Umbilical cord (tissue), 1 donor: ENCODE measurements at regions not wholly inside any gene's neighbourhood (a gene's known extent, or its start where the extent isn't known, plus 50 kb on each side); places are given as distances from the start of the nearest gene placed in this dataset.

Experiments
- DNase-seq: peaks from one replicate; pipeline ENCODE4 v3.0.0-alpha.2; 2015; ENCODE audit warnings: low spot score

- DNase-seq: peak; percentile 34
Measured at GRCh38 chr7:46256870-46257661, 336.0 kb upstream of the IGFBP3 start.

- DNase-seq: peak; percentile 13
Measured at GRCh38 chr7:46253520-46253919, 332.4 kb upstream of the IGFBP3 start.

DNA sequence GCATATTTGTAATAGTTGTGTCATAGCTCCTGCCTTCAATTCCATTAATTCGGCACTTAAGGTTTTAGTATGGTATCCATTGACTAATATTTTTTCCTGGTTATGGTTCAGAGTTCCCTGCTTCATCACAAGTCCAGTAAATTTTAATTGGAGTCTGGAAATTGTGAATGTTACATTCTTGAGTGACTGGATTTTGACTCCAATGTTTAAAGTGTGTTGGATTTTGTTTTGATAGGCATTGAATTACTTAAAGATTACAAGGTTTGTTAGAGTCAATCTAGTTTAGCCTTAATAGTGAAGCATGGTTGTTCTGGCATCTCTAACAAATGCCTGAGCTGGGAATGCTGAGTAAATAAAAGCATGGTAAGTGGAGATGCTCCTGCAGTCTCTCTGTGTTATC is 326.6 kb upstream of the IGFBP3 start:
- DNase-seq: peak; percentile 9

DNA sequence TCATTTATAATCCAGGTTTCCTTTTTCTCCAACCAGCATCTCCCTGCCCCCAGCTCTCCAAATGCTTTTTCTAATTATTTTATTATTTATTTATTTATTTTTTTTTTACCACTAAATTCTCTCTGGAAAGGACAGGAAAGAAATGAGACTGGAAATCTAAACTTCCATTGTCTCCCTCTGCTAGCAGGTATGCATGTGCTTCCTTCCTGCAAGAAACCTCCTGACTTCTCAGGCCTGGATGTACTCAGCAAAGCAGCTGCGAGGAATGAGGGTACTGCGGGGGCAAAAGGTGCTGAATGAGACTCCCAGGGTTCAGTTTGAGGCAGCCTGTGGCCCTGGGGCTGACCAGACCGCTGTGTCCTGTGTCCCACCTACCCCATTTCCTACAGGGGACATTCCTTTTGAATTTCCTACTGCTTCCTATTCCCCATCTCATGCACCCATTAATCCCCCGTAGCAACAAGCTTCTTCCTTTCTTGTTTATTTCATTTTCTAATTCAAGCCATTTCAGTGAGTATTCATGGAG is 324.6 kb upstream of the IGFBP3 start:
- DNase-seq: no peak

- DNase-seq: no peak
Measured at GRCh38 chr7:46244757-46245156, 323.7 kb upstream of the IGFBP3 start.

DNA sequence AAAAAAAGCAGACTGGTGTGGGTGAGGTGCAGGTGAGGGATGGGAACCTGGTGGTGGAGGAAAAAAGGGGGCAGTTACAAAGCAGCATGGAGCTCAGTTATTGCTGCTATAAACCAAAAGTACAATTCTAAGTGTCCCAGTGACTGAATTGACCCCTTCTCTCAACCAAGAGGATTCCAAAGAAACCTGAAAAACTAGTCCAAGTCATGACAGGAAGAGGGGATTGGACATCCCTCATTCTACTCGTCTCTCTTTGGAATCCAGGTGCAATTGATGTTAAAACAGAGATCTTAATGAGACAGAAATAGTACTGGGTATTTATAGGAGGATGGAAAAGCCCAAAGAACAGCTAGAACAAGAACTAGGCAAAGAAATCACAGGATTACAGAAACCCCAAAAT is 322.3 kb upstream of the IGFBP3 start:
- DNase-seq: no peak

- no peak for DNase-seq
Measured at GRCh38 chr7:46239846-46240245, 318.8 kb upstream of the IGFBP3 start.

GRCh38 chr7:46237466-46237865 is 316.4 kb upstream of the IGFBP3 start:
- no peak for DNase-seq

DNA sequence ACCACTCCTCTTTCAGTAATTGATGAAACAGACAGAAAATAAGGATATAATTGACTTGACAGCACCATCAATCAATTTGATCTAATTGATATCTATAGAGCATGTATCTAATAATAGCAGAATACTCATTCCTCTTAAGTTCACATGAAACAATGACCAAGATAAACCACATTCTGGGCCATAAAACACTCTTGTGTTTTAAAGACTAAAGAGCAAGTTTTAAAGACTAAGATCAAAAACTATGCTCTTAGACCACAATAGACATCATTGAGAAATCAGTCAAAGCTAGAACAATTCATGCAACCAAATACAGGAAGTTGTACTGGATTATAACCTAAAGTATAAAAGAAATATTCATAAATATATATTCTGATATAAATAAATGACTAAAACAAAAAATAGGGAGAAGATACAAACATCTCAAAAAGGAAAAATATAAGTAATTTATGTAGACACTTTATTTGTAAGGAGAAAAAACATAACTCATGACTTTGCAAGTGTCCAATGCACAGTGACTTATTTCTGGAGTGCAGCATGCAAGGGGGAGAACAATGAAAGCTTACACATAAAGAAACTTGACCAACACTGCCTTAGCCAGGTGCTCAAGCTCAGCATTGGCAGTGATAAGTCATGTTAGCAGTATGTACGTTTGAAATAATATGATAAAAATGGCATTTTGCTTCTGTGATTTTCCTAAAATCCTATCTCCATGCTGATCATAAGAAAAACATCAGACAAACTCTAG is 312.7 kb upstream of the IGFBP3 start:
- DNase-seq: no peak

- no peak for DNase-seq
Measured at GRCh38 chr7:46230990-46231305, 309.9 kb upstream of the IGFBP3 start.

DNA sequence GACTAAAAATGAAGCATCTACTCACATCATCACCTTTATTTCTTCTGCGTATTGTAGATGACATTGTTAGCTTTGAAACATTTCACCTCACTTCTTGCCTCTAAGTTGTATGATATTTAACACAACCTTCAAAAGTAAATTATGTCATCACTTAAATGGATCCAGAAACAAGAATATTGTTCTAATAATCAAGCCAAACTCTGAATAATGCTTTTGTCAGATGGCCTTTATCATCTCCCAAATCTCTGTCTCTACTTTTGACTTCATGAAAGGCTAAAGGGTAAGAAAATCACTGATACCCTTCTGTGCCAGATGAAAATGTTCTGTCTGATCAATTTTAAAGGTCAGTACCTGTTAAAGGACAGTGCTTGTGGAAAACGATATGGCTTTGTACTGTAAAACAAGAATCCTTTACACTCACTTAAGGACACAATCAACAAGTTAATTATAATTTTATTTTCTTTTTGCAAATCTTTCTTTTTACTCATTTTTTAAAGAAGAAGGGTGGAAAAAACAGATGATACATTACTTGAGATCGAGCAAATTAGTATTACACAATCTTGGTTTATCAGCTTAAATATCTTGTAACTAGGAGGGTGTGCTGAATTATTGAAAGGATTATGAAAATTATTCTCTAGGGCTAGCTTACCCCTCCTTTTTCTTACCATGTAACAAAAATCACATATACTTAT is 309.4 kb upstream of the IGFBP3 start:
- no peak for DNase-seq

- DNase-seq: peak; percentile 37
Measured at GRCh38 chr7:46229409-46229808, 308.3 kb upstream of the IGFBP3 start.

- DNase-seq: no peak
Measured at GRCh38 chr7:46226860-46227259, 305.8 kb upstream of the IGFBP3 start.

DNA sequence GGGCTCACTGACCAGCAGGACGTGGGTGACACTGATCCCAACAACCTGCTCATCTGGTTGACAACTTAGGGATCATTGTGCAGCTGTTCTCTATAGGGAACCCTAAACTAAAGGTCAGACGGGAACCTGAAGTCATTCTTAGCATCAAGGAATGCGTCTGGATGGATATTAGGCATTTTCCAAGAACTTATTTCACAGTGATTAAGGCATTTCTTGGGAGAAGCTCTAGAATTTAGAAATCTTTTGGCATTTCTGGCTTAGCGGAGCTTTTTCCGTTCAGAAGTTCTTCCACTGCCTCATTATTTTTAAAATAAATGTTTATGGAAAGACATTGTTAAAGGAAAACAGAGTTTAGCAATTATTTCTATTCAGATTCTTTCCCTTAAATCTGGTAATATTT is 303.3 kb upstream of the IGFBP3 start:
- no peak for DNase-seq

GRCh38 chr7:46220066-46220630 is 299.1 kb upstream of the IGFBP3 start:
- DNase-seq: peak; percentile 42

- no peak for DNase-seq
Measured at GRCh38 chr7:46218461-46219200, 297.6 kb upstream of the IGFBP3 start.

DNA sequence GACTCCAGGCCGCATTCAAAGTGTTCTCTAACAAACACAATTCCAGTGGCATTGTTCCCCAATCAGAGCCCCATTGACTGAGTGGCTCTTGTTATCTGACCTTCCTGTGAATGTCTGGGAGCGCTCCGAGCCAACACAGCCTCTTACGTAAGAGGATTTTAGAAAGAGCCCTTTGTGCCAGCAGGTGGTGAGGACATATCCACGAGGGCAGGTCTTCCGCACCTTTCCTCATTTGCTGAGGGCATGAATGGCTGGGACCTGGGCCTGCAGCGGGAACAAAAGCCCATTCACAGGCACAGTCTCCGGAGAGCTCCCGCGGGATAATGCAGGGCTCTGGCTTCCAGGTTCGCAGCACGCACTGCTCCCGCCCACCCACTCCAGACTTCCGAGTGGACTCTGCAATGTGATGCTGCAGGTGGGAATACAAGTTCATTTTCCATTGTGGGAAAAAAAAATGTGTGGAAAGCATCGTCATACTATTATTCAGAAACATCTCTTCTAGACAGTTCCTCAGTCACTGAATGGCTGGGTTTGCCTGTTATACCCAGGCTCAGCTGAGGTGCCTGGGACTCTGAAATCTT is 295.0 kb upstream of the IGFBP3 start:
- no peak for DNase-seq

GRCh38 chr7:46214526-46214925 is 293.5 kb upstream of the IGFBP3 start:
- no peak for DNase-seq

- DNase-seq: no peak
Measured at GRCh38 chr7:46213154-46213537, 292.1 kb upstream of the IGFBP3 start.

DNA sequence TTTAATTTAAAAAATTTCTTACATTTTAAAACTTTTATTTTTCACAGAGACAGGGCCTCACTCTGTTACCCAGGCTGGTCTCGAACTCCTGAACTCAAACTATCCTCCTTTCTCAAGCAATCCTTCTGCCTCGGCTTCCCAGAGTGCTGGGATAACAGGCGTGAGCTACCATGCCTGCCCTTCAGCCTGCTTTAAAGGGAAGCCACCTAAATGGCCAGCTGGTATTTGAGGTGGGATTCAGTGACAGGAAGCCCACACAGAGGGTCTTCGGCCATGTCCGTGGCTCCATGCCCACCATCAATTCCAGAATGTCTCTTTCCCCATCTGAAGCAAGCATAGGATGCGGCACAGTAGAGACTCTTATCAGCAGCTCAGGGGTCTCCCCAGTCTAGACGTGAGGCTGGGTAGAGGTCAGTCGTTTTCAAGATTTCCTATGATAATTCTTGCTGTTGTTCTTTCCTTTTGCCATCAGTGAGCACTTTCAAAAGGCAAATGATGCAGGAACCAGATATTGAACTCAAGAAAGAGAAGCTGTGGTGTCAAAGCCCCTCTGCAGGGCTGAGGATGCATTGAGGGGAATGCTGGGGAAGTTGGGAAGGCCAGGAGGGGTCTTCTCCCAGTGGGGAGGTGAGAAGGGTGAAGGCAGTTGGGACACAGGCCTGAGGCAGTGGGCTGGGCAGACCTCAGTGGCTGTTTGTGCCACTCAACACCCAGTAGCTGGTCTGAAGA is 291.5 kb upstream of the IGFBP3 start:
- no peak for DNase-seq
